Stimulated activated CD8-positive, alpha-beta memory T cell treated with anti-CD3 and anti-CD28 coated beads, Interleukin-12 subunit alpha, Interleukin-12 subunit beta, amount 100 ng/mL, for 24 hours (primary cell): ENCODE measurements at regions not wholly inside any gene's neighbourhood (a gene's known extent, or its start where the extent isn't known, plus 50 kb on each side); places are given as distances from the start of the nearest gene placed in this dataset.
"Not testable (repeated sequence)": the region's sequence is repeated elsewhere in the genome, so short reads cannot be mapped to it uniquely, and the experiment has no call there.

ENCODE experiments used
- DNase-seq: peaks from one replicate; pipeline ENCODE4 v3.0.0-alpha.2; 2020; ENCODE audit errors: extremely low read depth

- DNase-seq: no peak
These were observed 361.5 kb downstream of the PTPRU start for GRCh38 chr1:29597861-29598260.

GRCh38 chr1:29593601-29594382 lies 357.5 kb downstream of the PTPRU start:
- DNase-seq: no peak

DNA sequence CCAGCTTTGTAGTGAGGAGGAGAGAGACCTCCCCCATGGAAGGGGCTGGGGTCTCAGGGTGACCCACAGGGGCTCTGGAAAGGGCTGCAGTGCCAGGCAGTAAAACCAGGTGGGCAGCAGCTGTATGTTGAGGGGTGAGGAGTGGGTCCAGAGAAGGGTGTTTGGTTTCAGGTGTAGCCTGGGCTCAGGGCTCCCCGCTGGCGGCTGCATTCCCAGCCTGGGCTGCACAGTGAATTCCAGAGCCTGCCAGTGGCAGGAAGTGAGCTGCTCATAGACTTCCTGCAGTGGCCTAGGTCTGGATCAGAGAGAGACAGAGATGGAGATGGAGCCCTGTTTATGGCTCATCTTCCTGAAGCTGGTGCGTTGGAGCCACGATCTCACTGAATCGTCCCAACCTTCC lies 356.4 kb downstream of the PTPRU start:
- no peak for DNase-seq

DNA sequence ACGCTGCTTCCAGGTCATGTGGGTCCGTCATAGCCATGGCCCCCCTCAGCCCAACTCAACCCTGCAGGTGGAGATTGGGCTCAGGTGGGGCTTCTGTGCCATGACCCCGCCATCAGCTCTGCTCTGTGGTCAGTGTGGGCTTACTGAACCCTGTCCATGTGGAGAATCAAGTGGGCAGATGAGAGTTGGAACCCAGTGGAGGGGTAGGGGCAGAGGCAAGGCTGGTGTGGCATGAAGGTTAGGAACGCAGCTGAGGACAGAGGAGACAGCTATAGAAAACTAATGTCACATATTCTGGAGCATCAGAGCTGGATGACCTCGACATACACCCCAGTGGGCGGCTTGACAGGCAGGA lies 355.9 kb downstream of the PTPRU start:
- DNase-seq: no peak

DNA sequence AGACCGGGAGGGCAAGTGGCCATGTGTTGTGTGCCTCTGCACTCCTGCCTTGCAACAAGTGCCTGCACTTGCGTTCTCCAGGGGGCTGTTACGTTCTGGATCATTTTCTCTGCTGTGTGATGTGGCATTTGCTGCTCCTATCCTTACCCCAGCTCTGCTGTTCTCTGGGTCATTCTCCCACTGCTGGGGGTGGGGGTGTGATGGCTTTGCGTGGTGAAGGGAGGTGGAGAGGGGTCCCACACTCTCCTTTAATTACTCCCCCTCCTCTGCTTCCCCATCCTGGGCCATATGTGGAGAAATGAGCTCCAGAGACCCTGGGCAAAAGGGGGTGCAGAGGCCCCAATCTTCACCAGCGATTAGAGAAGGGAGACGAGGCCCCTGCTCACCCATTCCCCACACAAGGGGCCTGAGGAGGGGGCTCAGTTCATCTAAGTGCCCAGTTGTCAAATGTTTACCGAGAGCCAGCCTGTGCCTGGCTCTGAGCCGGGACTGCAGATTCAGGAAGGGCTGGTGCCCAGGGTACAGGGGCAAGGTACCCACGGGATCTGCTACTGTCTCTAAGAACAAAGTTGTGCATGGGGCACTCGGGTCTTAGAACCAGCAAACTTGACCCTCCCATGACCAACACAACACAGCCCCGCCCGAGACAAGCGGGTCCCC lies 355.4 kb downstream of the PTPRU start:
- DNase-seq: no peak

DNA sequence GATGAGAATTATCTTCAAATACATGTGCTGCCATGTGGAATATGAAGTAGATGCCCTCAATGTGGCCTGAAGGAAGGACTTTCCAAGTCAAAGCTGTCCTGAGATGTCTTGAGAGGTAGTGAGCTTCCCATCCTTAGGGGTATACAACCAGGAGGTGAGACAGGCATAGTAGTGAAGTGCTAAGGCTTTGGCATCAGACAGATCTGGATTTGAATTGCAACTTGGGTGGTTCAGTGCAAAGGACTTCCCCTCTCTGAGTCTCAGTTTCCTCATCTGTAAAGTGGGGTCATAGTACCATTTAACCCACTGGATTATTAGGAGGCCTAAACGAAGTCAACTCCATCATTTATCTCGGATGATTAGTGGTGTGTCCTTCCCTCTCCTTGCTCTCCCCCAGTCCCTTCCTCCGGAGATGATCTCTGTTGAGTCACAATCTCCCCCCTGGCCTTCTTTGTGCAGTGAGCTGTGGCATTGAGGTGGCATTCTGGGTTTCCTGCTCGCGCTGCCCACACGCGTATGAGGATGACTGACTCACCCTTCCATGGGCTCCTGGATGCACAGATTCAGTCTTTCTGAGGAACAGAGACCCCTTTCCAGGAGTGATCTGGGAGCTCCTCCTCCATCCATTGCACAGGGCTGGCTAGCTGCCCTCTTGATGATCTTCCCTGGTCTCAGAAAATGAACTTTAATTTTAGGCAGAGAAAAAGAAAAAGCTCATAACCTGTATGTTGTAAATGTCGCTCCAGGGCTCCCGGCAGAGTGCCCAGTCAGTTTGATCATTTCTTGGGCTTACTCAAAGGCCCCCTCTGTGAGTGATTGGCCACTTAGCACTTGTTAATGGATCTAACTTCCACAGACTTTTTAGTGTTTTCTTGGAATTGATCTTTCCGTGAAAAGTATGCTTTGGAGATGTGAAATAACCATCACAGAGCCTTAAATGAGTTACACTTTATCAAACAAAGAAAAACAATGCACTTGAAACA lies 354.6 kb downstream of the PTPRU start:
- no peak for DNase-seq

DNA sequence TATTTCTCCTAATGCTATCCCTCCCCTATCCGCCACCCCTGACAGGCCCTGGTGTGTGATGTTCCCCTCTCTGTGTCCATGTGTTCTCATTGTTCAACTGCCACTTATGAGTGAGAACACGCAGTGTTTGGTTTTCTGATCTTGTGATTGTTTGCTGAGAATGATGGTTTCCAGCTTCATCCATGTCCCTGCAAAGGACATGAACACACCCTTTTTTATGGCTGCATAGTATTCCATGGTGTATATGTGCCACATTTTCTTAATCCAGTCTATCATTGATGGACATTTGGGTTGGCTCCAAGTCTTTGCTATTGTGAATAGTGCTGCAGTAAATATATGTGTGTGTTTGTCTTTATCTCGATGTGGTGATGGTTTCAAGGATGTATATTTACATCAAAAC lies 353.4 kb downstream of the PTPRU start:
- not testable (repeated sequence) for DNase-seq

GRCh38 chr1:29586991-29587745 lies 350.8 kb downstream of the PTPRU start:
- DNase-seq: no peak

- DNase-seq: no peak
These were observed 349.9 kb downstream of the PTPRU start for GRCh38 chr1:29586215-29586614.

GRCh38 chr1:29585656-29586055 lies 349.3 kb downstream of the PTPRU start:
- DNase-seq: no peak

GRCh38 chr1:29585201-29585600 lies 348.9 kb downstream of the PTPRU start:
- DNase-seq: no peak

- no peak for DNase-seq
These were observed 348.5 kb downstream of the PTPRU start for GRCh38 chr1:29584776-29585175.

DNA sequence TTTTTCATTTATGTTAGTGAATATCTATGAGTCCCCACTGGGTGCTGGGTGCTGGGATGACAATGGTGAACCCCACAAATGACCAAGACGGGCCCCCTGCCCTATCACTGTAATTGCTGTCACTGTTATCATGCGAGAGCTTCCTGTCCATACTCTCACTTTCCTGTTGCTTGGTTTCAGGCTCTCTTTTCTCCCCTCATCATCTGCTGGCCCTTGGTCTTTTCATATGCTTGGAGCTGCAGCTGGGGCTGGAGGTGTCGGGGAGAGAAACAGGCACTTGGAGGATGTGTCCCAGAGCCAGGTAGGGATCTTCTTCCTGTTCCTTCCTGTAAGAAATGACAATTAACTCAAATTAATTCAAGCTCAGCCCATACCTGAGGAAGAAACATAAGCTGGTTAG lies 348.0 kb downstream of the PTPRU start:
- no peak for DNase-seq

DNA sequence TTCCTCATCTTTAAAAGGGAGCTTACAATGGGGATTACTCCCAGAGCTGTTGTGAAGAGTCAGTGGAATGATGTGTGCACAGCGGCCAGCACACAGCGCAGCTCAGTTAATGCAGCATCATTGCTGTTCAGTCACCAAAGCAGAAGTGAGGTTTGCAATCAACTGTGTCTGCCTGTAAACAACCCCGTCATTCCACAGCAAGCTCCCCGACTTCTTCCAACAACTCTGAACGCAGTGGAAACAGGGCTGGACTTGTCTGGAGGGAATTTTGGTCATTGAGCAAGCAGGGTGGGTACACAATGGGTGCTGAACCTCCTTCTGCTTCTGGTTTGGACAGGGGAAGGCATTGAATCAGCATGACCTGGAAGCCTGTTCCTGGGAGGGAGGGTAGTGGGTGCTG lies 347.4 kb downstream of the PTPRU start:
- DNase-seq: no peak

DNA sequence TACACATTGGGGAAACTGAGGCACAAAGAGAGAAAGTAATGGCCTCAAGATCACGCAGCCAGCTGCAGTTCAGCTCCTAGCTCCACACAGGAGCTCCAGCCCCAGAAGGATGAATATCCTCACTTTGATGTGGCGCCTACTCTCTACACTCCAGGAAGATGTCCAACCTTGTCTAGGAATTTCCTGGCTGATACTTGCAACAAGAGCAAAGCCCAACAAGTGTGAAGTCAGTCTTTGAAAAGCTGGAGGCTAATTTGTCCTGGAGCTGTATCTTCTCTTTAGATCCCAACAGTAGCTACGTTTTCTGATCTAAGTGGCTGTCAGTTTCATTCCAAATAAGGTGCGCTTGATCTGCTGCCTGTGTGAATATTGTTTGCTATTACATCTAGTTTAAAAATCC lies 344.9 kb downstream of the PTPRU start:
- no peak for DNase-seq

- DNase-seq: no peak
These were observed 343.6 kb downstream of the PTPRU start for GRCh38 chr1:29579821-29580425.

DNA sequence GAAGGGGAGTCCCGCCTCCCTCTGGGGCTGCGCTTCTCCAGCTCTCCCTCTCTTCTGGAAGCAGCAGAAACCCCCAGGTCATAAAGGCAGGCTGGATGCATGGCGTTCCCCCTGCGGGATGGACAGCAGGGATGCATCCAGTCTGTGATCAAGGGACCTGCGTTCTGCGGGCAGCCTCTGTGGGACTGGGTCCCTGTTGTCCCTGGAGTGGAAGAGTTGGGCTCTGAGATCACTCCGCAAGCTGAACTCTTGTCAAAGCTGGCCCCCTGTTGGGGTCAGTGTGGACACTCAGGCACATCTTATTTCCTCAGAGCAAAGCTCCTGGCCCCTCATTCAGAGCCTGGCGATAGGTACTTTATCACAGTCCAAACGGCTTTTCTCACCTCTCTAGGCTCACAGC lies 341.2 kb downstream of the PTPRU start:
- no peak for DNase-seq

DNA sequence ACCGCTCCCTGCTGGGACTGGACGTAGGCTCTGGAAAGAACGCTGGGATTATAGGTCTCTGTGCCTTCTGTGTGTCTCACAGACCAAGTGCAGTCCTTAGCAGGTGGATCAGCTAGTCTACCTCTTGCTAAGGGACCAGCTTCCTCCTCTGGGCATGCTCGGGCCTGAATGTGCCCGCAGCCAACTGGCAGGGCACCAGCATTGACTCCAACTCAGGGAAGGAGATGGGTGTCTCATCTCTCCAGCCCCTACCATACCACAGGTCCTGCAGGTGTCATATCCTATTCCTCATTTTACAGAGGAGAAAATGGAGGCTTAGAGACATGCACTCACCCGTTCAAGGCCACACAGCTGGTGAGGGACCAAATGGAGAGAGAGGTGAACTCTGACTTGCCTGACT lies 340.2 kb downstream of the PTPRU start:
- DNase-seq: no peak

DNA sequence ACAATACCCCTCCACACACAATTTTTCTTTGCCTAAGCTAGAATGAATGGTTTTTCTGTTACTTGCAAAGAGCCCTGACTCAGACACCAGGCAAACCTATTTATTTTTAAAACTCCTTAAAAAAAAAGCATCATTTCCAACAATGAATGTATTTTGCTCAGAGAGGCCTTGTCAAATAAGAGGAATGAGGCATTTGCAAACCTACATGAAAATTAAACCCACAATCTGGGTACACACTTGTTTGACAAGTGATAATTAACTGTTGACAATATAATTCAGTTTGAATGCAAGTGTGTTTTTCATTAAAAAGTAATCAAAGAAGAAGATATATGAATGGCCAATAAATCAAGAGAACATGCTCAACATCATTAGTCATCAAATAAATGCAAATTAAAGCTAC lies 339.5 kb downstream of the PTPRU start:
- no peak for DNase-seq

- DNase-seq: no peak
These were observed 339.0 kb downstream of the PTPRU start for GRCh38 chr1:29575277-29575676.

DNA sequence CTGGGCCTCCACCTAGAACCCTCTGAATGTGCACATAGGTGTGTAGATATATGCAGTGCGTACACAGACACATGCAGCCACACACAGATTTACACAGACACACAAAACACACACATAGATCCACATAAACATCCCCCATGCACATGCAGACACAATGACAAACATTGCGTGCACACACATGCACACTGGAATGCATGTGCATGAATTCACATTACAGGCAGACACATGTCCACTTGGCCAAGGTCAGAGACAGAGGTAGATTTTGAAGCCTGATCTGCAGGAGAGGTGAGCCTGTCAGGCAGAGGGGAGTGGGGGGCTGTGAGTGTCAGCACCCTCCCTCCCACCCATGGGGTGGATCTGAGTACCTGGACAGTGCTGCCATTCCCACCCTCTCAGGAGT lies 338.5 kb downstream of the PTPRU start:
- no peak for DNase-seq
